MM.1S (cell line): ENCODE measurements at regions not wholly inside any gene's neighbourhood (a gene's known extent, or its start where the extent isn't known, plus 50 kb on each side); places are given as distances from the start of the nearest gene placed in this dataset.

Source experiments
- DNase-seq: peaks from one replicate; pipeline ENCODE4 v3.0.0-alpha.2; 2015
- H2AFZ ChIP-seq: fragments of 300-600 bp; sonication (generic); 2 replicates; pipeline ENCODE4 v1.6.0; 2016; ENCODE audit warnings: antibody characterized with exemption, low read length
- H3F3A ChIP-seq: fragments of 300-600 bp; sonication (generic); 2 replicates; pipeline ENCODE4 v1.6.1; 2016; ENCODE audit warnings: mild to moderate bottlenecking, antibody characterized with exemption, low read length, moderate library complexity, mixed read lengths; ENCODE audit not compliant: insufficient read depth
- H3K27ac ChIP-seq: fragments of 300-600 bp; sonication (generic); 2 replicates; pipeline ENCODE4 v1.5.1; 2016; ENCODE audit warnings: mild to moderate bottlenecking, low read length
- H3K27me3 ChIP-seq: fragments of 300-600 bp; sonication (generic); replicated peaks from 2 replicates; pipeline ENCODE4 v1.6.0; 2016; ENCODE audit warnings: low read length; ENCODE audit not compliant: insufficient read depth
- H3K36me3 ChIP-seq: fragments of 300-600 bp; sonication (generic); replicated peaks from 2 replicates; pipeline ENCODE4 v1.6.1; 2016; ENCODE audit warnings: mild to moderate bottlenecking, low read length, mixed read lengths; ENCODE audit not compliant: insufficient read depth
- H3K4me1 ChIP-seq: fragments of 300-600 bp; sonication (generic); 2 replicates; pipeline ENCODE4 v1.6.1; 2016; ENCODE audit warnings: low read length, mixed read lengths
- H3K4me2 ChIP-seq: fragments of 300-600 bp; sonication (generic); 2 replicates; pipeline ENCODE4 v1.6.0; 2016; ENCODE audit warnings: low read depth, low read length
- H3K4me3 ChIP-seq: fragments of 300-600 bp; sonication (generic); 2 replicates; pipeline ENCODE4 v1.5.1; 2016; ENCODE audit warnings: low read length, mixed read lengths
- H3K79me2 ChIP-seq: fragments of 300-600 bp; sonication (generic); 2 replicates; pipeline ENCODE4 v1.6.1; 2016; ENCODE audit warnings: mixed run types, low read length, mixed read lengths
- H3K9ac ChIP-seq: fragments of 300-600 bp; sonication (generic); 2 replicates; pipeline ENCODE4 v1.6.1; 2016; ENCODE audit warnings: low read length, mixed read lengths
- H3K9me2 ChIP-seq: fragments of 300-600 bp; sonication (generic); replicated peaks from 2 replicates; pipeline ENCODE4 v1.6.1; 2016; ENCODE audit warnings: mild to moderate bottlenecking, low read length, mixed read lengths; ENCODE audit not compliant: insufficient read depth
- H3K9me3 ChIP-seq: fragments of 300-600 bp; sonication (generic); replicated peaks from 2 replicates; pipeline ENCODE4 v1.6.1; 2016; ENCODE audit warnings: mild to moderate bottlenecking, low read length, mixed read lengths; ENCODE audit not compliant: insufficient read depth
- H4K20me1 ChIP-seq: fragments of 300-600 bp; sonication (generic); 2 replicates; pipeline ENCODE4 v1.6.1; 2016; ENCODE audit warnings: mild to moderate bottlenecking, low read length, moderate library complexity, mixed read lengths; ENCODE audit not compliant: insufficient read depth
- EZH2 ChIP-seq: fragments of 300-600 bp; sonication (generic); optimal IDR thresholded peaks from 2 replicates; pipeline ENCODE3; 2017; ENCODE audit warnings: low read depth, mild to moderate bottlenecking, antibody characterized with exemption, low read length, mixed read lengths
- EZH2phosphoT487 ChIP-seq: fragments of 300-600 bp; sonication (generic); IDR thresholded peaks from 2 replicates; pipeline ENCODE4 v1.6.1; 2018; ENCODE audit warnings: antibody characterized with exemption, low read length
- TF ChIP-seq, protein P1 (sequence below): fragments of 300-600 bp; sonication (generic); IDR thresholded peaks from 2 replicates; pipeline ENCODE4 v1.5.1; 2016; ENCODE audit warnings: antibody characterized with exemption, low read length, mixed read lengths

DNA sequence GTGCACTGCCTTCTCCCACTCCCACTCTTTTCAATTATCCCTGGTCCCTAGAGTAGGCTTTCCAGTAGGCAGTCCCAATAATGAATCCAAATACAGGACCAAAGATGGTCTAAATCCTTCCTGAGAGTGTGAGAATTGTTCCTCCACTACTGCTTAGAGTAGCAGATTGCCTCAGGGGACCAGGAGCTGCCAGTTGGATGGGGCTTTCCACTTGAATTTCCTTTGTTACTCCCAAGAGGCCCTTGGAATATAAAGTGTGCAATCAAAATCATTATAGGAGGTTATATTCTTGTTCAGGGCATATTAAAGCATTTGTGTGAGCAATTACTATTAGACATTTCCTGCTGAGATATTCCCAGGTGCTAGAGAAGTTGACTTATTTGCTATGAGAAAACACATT is 156.6 kb upstream of the TLL1 start:
- Histone ChIP-seq H3K4me3 (no peak overlapping the region), H3K9ac (no peak overlapping the region), H4K20me1 (no peaks in the 10 kb centered on the region), H2AFZ (no peak overlapping the region), H3K36me3 (no peaks in the 10 kb centered on the region), H3K9me3 (no peaks in the 10 kb centered on the region), H3K4me1 (no peaks in the 10 kb centered on the region), H3F3A (no peaks in the 10 kb centered on the region), H3K9me2 (no peaks in the 10 kb centered on the region), H3K27ac (no peak overlapping the region), H3K4me2 (no peak overlapping the region), H3K27me3 (no peaks in the 10 kb centered on the region), H3K79me2 (no peaks in the 10 kb centered on the region)
- TF ChIP-seq EZH2phosphoT487: no peak
- TF ChIP-seq, protein P1, sequence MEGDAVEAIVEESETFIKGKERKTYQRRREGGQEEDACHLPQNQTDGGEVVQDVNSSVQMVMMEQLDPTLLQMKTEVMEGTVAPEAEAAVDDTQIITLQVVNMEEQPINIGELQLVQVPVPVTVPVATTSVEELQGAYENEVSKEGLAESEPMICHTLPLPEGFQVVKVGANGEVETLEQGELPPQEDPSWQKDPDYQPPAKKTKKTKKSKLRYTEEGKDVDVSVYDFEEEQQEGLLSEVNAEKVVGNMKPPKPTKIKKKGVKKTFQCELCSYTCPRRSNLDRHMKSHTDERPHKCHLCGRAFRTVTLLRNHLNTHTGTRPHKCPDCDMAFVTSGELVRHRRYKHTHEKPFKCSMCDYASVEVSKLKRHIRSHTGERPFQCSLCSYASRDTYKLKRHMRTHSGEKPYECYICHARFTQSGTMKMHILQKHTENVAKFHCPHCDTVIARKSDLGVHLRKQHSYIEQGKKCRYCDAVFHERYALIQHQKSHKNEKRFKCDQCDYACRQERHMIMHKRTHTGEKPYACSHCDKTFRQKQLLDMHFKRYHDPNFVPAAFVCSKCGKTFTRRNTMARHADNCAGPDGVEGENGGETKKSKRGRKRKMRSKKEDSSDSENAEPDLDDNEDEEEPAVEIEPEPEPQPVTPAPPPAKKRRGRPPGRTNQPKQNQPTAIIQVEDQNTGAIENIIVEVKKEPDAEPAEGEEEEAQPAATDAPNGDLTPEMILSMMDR: no peak
- no peak for TF ChIP-seq EZH2
- DNase-seq: no peak

DNA sequence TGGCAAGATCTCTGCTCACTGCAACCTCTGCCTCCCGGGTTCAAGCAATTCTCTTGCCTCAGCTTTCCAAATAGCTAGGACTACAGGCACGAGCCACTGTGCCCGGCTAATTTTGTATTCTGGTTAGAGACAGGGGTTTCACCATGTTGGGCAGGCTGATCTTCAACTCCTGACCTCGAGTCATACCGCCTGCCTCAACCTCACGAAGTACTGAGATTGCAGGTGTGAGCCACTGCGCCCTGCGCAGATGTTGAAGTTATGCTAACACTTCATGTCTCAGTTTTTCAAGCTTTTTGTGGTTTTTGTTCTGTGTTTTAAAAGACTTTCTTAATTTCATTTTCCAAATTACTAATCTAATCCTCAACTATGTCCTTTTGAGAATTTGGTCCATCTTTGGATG is 154.4 kb upstream of the TLL1 start:
- TF ChIP-seq, protein P1: no peak
- TF ChIP-seq EZH2 (no peak), EZH2phosphoT487 (no peak)
- no peaks in the 10 kb centered on the region for H4K20me1 ChIP-seq
- H3K9me3 ChIP-seq: no peaks in the 10 kb centered on the region
- DNase-seq: no peak
- no peaks in the 10 kb centered on the region for H3K36me3 ChIP-seq
- H3K79me2 ChIP-seq: no peaks in the 10 kb centered on the region
- no peak overlapping the region for H2AFZ ChIP-seq
- H3K27me3 ChIP-seq: no peaks in the 10 kb centered on the region
- no peak overlapping the region for H3K27ac ChIP-seq
- H3F3A ChIP-seq: no peaks in the 10 kb centered on the region
- H3K4me3 ChIP-seq: no peak overlapping the region
- no peaks in the 10 kb centered on the region for H3K9me2 ChIP-seq
- H3K4me1 ChIP-seq: no peaks in the 10 kb centered on the region
- H3K9ac ChIP-seq: no peak overlapping the region
- H3K4me2 ChIP-seq: no peak overlapping the region

DNA sequence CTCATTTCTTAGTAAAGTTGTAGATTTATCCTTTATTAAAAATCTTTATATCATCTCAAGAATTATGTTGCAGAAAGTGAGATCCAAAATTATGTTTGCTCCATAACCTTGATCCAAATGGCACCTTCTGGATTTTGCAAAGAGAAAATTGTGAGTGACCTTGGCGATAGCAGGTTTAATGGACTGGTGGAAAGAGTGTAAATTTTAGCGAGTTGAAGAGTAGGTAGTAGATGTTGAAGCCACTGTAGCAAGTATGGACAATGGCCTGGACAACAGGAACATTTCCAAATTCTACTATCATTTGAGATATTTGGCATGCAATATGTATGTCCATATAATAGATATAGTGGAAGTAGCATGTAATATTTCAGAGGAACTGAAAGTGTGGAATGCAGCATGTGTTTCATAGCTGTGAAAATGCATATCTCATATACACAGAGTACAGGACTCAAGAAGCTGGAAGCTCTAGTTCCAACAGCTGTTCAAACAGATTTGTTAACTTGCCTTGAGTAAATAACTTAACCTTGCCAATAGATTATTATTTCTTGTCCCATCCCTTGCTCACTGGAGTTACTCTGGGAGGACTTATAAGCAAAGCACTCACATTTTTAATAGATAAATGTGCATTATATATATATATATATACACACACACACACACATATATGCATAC is 152.5 kb upstream of the TLL1 start:
- no peaks in the 10 kb centered on the region for H3K79me2 ChIP-seq
- no peaks in the 10 kb centered on the region for H3K9me2 ChIP-seq
- no peaks in the 10 kb centered on the region for H3K4me1 ChIP-seq
- H3K4me3 ChIP-seq: no peak overlapping the region
- H3K9me3 ChIP-seq: no peaks in the 10 kb centered on the region
- no peak overlapping the region for H3K9ac ChIP-seq
- H2AFZ ChIP-seq: no peak overlapping the region
- no peak for DNase-seq
- no peak overlapping the region for H3K27ac ChIP-seq
- H3K36me3 ChIP-seq: no peaks in the 10 kb centered on the region
- no peaks in the 10 kb centered on the region for H4K20me1 ChIP-seq
- no peak overlapping the region for H3K4me2 ChIP-seq
- no peaks in the 10 kb centered on the region for H3F3A ChIP-seq
- no peaks in the 10 kb centered on the region for H3K27me3 ChIP-seq
- no peak for TF ChIP-seq EZH2
- TF ChIP-seq, protein P1: no peak
- no peak for TF ChIP-seq EZH2phosphoT487
